ENCODE measurements at regions not wholly inside any gene's neighbourhood (a gene's known extent, or its start where the extent isn't known, plus 50 kb on each side); places are given as distances from the start of the nearest gene placed in this dataset.

- no peak for TF ChIP-seq CTCF (IDR thresholded peaks at IDR 0.05 in 4 of 5, conservative IDR thresholded peaks at IDR 0.05 in 1 of 5)
- no peak for TF ChIP-seq POLR2A (IDR thresholded peaks at IDR 0.05)
Measured at GRCh38 chr2:176421297-176422050, 152.2 kb downstream of the MTX2 start.
